Heart right ventricle (tissue), 16 donors: ENCODE measurements at regions not wholly inside any gene's neighbourhood (a gene's known extent, or its start where the extent isn't known, plus 50 kb on each side); places are given as distances from the start of the nearest gene placed in this dataset.

Experiments
- ATAC-seq, 8 donors: fragments of 200-7000 bp; cut with Tn5 transposase; one replicate each; pipeline ENCODE4 v1.9.1; 2020; ENCODE audit warnings: mild to moderate bottlenecking in 8 of 8, moderate library complexity in 8 of 8, moderate number of reproducible peaks in 1 of 8
- DNase-seq, 2 donors: peaks; one replicate each; pipeline ENCODE4 v3.0.0-alpha.2; 2020
- H3K27ac ChIP-seq, 10 donors: fragments of 200-600 bp; sonication (generic) in 2 of 10; one replicate each; pipeline versions ENCODE4 v1.5.0 to v1.8.0; 2020 to 2022; ENCODE audit warnings: mild to moderate bottlenecking in 3 of 10
- H3K27me3 ChIP-seq, 7 donors: fragments of 200-600 bp; one replicate each; pipeline ENCODE4 v1.8.0; 2021 to 2022; ENCODE audit warnings: mild to moderate bottlenecking in 2 of 7
- H3K36me3 ChIP-seq, 9 donors: fragments of 200-600 bp; sonication (generic) in 1 of 9; one replicate each; pipeline versions ENCODE4 v1.5.0 to v1.8.0; 2020 to 2022; ENCODE audit warnings: mild to moderate bottlenecking in 2 of 9
- H3K4me1 ChIP-seq, 9 donors: fragments of 200-600 bp; sonication (generic) in 1 of 9; one replicate each; pipeline versions ENCODE4 v1.5.0 to v1.8.0; 2020 to 2022; ENCODE audit warnings: mild to moderate bottlenecking in 4 of 9
- H3K4me3 ChIP-seq, 10 donors: fragments of 200-600 bp; sonication (generic) in 2 of 10; one replicate each; pipeline versions ENCODE4 v1.5.0 to v1.8.0; 2020 to 2022; ENCODE audit warnings: mild to moderate bottlenecking in 7 of 10, moderate library complexity in 2 of 10
- H3K9me3 ChIP-seq, 11 donors: fragments of 200-600 bp in 10 of 11; sonication (generic) in 2 of 11; one replicate each; pipeline versions ENCODE4 v1.5.0 to v1.8.0; 2013 to 2022; ENCODE audit warnings: mild to moderate bottlenecking in 2 of 11, control low read depth in 1 of 11, moderate library complexity in 1 of 11
- CTCF ChIP-seq, 9 donors: fragments of 200-600 bp; sonication (generic) in 2 of 9; IDR thresholded peaks; one replicate each; pipeline versions ENCODE4 v1.5.0 to v1.8.0; 2021 to 2022; ENCODE audit warnings: antibody characterized with exemption in 9 of 9, mild to moderate bottlenecking in 5 of 9, moderate library complexity in 1 of 9
- WGBS, 2 donors: extraction: QIAGEN DNeasy Blood & Tissue Kit; methylation state at CpG; one replicate each; pipeline ENCODE4 v1.1.7; 2013; ENCODE audit warnings: inconsistent platforms in 1 of 2; 5-methylcytosine and 5-hydroxymethylcytosine counted together
- intact Hi-C, 10 donors: fragments of 100-400 bp; cut with DNase I; formaldehyde crosslinking; loops; one replicate each; pipeline versions ENCODE4 v1.11.1 to v1.14.2; 2022
- donor health status: Arrhythmogenic right ventricular cardiomyopathy.
- donor health status: ischemic (EF 13 %, LVEDD 7.1; RV severe dilation, severe dysfunction).
- donor health status: healthy with polysubstance abuse.
- donor health status: DM: no; HTN: yes; CAD: no.
- donor health status: DM: no; HTN: no; CAD: no.
- donor health status: ischemic (EF 25% LVEDD 6.9; RV normal size, moderate dysfunction).
- donor health status: ischemic (EF 25% LVEDD 5.7; RV mildly dilated, moderate dysfunction).
- donor health status: healthy.
- donor health status: DM: yes; HTN: yes; CAD: no.
- donor health status: Ischemic cardiomyopathy.
- donor health status: ischemic (EF 35%, LVEDD 5.7; RV mildly dilated, moderate dysfunction).
- donor health status: nonischemic (EF 11% LVEDD 7.7; RV severe dilation, severe dysfunction).
- donor health status: DM: yes; HTN: yes; CAD: no.
- donor health status: PGD.
- donor health status: ischemic (EF 29% LVEDD 5.4; RV normal size, mild dysfunction).
- donor health status: nonischemic (EF 23%, LVEDD 6.1; RV moderate dilation, normal function).

GRCh38 chr17:77034677-77035424, 105.9 kb upstream of the SEC14L1 start:
- Histone ChIP-seq H3K4me1 (peaks cover 0 to 9% (median 0%) of the 10 kb centered on the region in 9 donors), H3K9me3 (peaks cover 0 to 16% (median 11%) of the 10 kb centered on the region in 11 donors), H3K27me3 (peaks cover 0 to 49% (median 25%) of the 10 kb centered on the region in 7 donors), H3K27ac (no peak overlapping the region), H3K36me3 (no peaks in the 10 kb centered on the region), H3K4me3 (no peak overlapping the region)
- ATAC-seq (no peak), DNase-seq (no peak)
- intact Hi-C loops = no loop called here
- 63 to 64% methylated on average over 16 of the region's 16 CpGs for WGBS, 2 donors
- no peak for TF ChIP-seq CTCF (IDR thresholded peaks at IDR 0.05)

- no peak overlapping the region for H3K4me3 ChIP-seq
- no peaks in the 10 kb centered on the region for H3K36me3 ChIP-seq
- H3K4me1 ChIP-seq = peaks cover 0 to 9% (median 0%) of the 10 kb centered on the region in 9 donors
- no peak overlapping the region for H3K27ac ChIP-seq
- WGBS, 2 donors = 79 to 89% methylated on average over 6 of the region's 6 CpGs
- ATAC-seq (no peak), DNase-seq (no peak)
- TF ChIP-seq CTCF (IDR thresholded peaks at IDR 0.05) = no peak
- H3K27me3 ChIP-seq = peaks cover 0 to 45% (median 25%) of the 10 kb centered on the region in 7 donors
- H3K9me3 ChIP-seq = peaks cover 0 to 16% (median 11%) of the 10 kb centered on the region in 11 donors
- intact Hi-C loops = no loop called here
Measured at GRCh38 chr17:77035526-77035925, 105.2 kb upstream of the SEC14L1 start.

- DNase-seq = no peak
- intact Hi-C loops = no loop called here
- Histone ChIP-seq H3K4me1 (peaks cover 0 to 9% (median 0%) of the 10 kb centered on the region in 9 donors), H3K27ac (no peak overlapping the region), H3K9me3 (peaks cover 0 to 14% (median 10%) of the 10 kb centered on the region in 11 donors), H3K4me3 (no peak overlapping the region), H3K27me3 (peaks cover 0 to 45% (median 25%) of the 10 kb centered on the region in 7 donors), H3K36me3 (no peaks in the 10 kb centered on the region)
- no peak for TF ChIP-seq CTCF (IDR thresholded peaks at IDR 0.05)
- ATAC-seq = peak in 2 of 8 donors; percentile 24 to 36
- WGBS, 2 donors = 80% methylated on average over 16 of the region's 16 CpGs
Measured at GRCh38 chr17:77036136-77036840, 104.5 kb upstream of the SEC14L1 start.

GRCh38 chr17:77036841-77037381, 103.9 kb upstream of the SEC14L1 start:
- peaks cover 0 to 45% (median 25%) of the 10 kb centered on the region in 7 donors for H3K27me3 ChIP-seq
- peak in 5 of 8 donors; percentile 43 to 64 (median 59) for ATAC-seq
- 37 to 40% methylated on average over 23 of the region's 23 CpGs for WGBS, 2 donors

More at GRCh38 chr17:77036841-77037381, 103.9 kb upstream of the SEC14L1 start:
- Histone ChIP-seq H3K9me3 (peaks cover 0 to 8% (median 4%) of the 10 kb centered on the region in 11 donors), H3K27ac (no peak overlapping the region), H3K4me3 (no peak overlapping the region), H3K4me1 (peaks cover 0 to 9% (median 0%) of the 10 kb centered on the region in 9 donors), H3K36me3 (no peaks in the 10 kb centered on the region)
- TF ChIP-seq CTCF (IDR thresholded peaks at IDR 0.05) = peak in 2 of 9 donors; percentile 5 to 16
- no peak for DNase-seq
- intact Hi-C loops = no loop called here
